Fibroblast of lung (primary cell): ENCODE measurements at regions not wholly inside any gene's neighbourhood (a gene's known extent, or its start where the extent isn't known, plus 50 kb on each side); places are given as distances from the start of the nearest gene placed in this dataset.

Source experiments
- EZH2 ChIP-seq: IDR thresholded peaks from 2 replicates; pipeline ENCODE4 v1.5.1; 2012; ENCODE audit warnings: low read length, control low read depth, mild to moderate bottlenecking; ENCODE audit errors: missing control alignments
- TF ChIP-seq, protein P1 (sequence below), 2 donors: IDR thresholded peaks in 1 of 2; conservative IDR thresholded peaks in 1 of 2; 1 replicate in 1 of 2; 2 replicates in 1 of 2; pipeline ENCODE4 v1.5.1; 2011 to 2012; ENCODE audit warnings: low read length in 2 of 2, control low read depth in 1 of 2, inconsistent platforms in 1 of 2, low read depth in 1 of 2, mild to moderate bottlenecking in 1 of 2

DNA sequence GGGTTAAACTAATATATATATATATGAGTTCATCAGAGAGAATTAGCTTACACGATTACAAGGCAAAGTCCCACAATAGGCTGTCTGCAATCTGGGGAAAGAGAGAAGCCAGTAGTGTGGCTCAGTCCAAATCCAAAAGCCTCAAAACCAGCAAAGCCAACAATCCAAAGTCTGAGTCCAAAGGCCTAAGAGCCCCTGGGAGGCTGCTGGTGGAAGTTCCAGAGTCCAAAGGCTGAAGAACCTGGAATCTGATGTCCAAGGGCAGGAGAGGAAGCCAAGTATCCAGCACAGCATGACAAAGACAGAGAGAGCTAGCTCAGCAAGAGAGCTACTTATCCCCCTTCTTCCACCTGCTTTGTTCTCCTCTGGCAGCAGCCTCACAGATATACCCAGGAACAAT, 274.7 kb upstream of the ID4 start:
- TF ChIP-seq, protein P1, sequence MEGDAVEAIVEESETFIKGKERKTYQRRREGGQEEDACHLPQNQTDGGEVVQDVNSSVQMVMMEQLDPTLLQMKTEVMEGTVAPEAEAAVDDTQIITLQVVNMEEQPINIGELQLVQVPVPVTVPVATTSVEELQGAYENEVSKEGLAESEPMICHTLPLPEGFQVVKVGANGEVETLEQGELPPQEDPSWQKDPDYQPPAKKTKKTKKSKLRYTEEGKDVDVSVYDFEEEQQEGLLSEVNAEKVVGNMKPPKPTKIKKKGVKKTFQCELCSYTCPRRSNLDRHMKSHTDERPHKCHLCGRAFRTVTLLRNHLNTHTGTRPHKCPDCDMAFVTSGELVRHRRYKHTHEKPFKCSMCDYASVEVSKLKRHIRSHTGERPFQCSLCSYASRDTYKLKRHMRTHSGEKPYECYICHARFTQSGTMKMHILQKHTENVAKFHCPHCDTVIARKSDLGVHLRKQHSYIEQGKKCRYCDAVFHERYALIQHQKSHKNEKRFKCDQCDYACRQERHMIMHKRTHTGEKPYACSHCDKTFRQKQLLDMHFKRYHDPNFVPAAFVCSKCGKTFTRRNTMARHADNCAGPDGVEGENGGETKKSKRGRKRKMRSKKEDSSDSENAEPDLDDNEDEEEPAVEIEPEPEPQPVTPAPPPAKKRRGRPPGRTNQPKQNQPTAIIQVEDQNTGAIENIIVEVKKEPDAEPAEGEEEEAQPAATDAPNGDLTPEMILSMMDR (conservative IDR thresholded peaks at IDR 0.05 in 1 of 2, IDR thresholded peaks at IDR 0.05 in 1 of 2; ENCODE audit: low read depth in 1 of 2, low read length in 2 of 2) = no peak
- no peak for TF ChIP-seq EZH2
